AG04450 (cell line): ENCODE measurements at regions not wholly inside any gene's neighbourhood (a gene's known extent, or its start where the extent isn't known, plus 50 kb on each side); places are given as distances from the start of the nearest gene placed in this dataset.

ENCODE experiments used
- CTCF ChIA-PET: fragments of 300-600, 350-600 bp; formaldehyde crosslinking; extraction: SDS; loops from one replicate; lab custom pipeline; 2022; ENCODE audit warnings: antibody characterized with exemption, inconsistent platforms; lab: Charles Lee
- POLR2A ChIA-PET: fragments of 350-600 bp; formaldehyde crosslinking; extraction: SDS; loops from one replicate; lab custom pipeline; 2021; ENCODE audit warnings: antibody characterized with exemption, inconsistent platforms; lab: Yijun Ruan, JAX
- DNase-seq: peaks from one replicate; pipeline ENCODE4 v3.0.0-alpha.2; 2011; ENCODE audit warnings: low read depth, low spot score
- H3K27ac ChIP-seq: one replicate; pipeline ENCODE4 v1.5.1; 2012; ENCODE audit warnings: low read depth, low read length, control low read depth
- H3K27me3 ChIP-seq: one replicate; pipeline ENCODE4 v1.6.0; 2012; ENCODE audit warnings: low read length; ENCODE audit not compliant: control insufficient read depth, insufficient read depth
- H3K4me3 ChIP-seq: 2 replicates; pipeline ENCODE4 v1.5.1; 2011; ENCODE audit warnings: mild to moderate bottlenecking, low read depth, low read length, control low read depth
- H3K9me3 ChIP-seq: 2 replicates; pipeline ENCODE4 v1.5.1; 2012; ENCODE audit warnings: low read length; ENCODE audit not compliant: control insufficient read depth, insufficient read depth
- CTCF ChIP-seq: IDR thresholded peaks from 2 replicates; pipeline ENCODE4 v1.5.1; 2011; ENCODE audit warnings: low read depth, low read length, control low read depth, inconsistent platforms

- ChIA-PET CTCF (no interaction called here), POLR2A (no interaction called here)
- DNase-seq, result no peak
- TF ChIP-seq CTCF, result no peak
- Histone ChIP-seq H3K4me3 (no peak overlapping the region), H3K27ac (no peak overlapping the region), H3K27me3 (no peaks in the 10 kb centered on the region), H3K9me3 (no peaks in the 10 kb centered on the region)
Measured at GRCh38 chr14:34088914-34089313, 138.0 kb upstream of the EGLN3 start.

GRCh38 chr14:34087571-34087970 is 136.7 kb upstream of the EGLN3 start:
- TF ChIP-seq CTCF, result no peak
- H3K4me3 ChIP-seq, result no peak overlapping the region
- no peaks in the 10 kb centered on the region for H3K27me3 ChIP-seq
- DNase-seq, result no peak
- no peak overlapping the region for H3K27ac ChIP-seq
- ChIA-PET POLR2A (no interaction called here), CTCF (no interaction called here)
- H3K9me3 ChIP-seq, result no peaks in the 10 kb centered on the region

GRCh38 chr14:34086223-34086757 is 135.4 kb upstream of the EGLN3 start:
- DNase-seq, result no peak
- Histone ChIP-seq H3K4me3 (no peak overlapping the region), H3K27me3 (no peaks in the 10 kb centered on the region), H3K27ac (no peak overlapping the region), H3K9me3 (no peaks in the 10 kb centered on the region)
- CTCF ChIA-PET, result no interaction called here
- TF ChIP-seq CTCF, result no peak
- POLR2A ChIA-PET, result no interaction called here

- no peaks in the 10 kb centered on the region for H3K27me3 ChIP-seq
- ChIA-PET POLR2A (no interaction called here), CTCF (no interaction called here)
- TF ChIP-seq CTCF, result no peak
- H3K4me3 ChIP-seq, result no peak overlapping the region
- no peak overlapping the region for H3K27ac ChIP-seq
- H3K9me3 ChIP-seq, result no peaks in the 10 kb centered on the region
- DNase-seq, result no peak
Measured at GRCh38 chr14:34085695-34086094, 134.8 kb upstream of the EGLN3 start.

- no peak for DNase-seq
- ChIA-PET POLR2A (no interaction called here), CTCF (no interaction called here)
- TF ChIP-seq CTCF, result no peak
- Histone ChIP-seq H3K27me3 (no peaks in the 10 kb centered on the region), H3K4me3 (no peak overlapping the region), H3K27ac (no peak overlapping the region), H3K9me3 (no peaks in the 10 kb centered on the region)
Measured at GRCh38 chr14:34081576-34082136, 130.8 kb upstream of the EGLN3 start.
